K562 (cell line): ENCODE measurements at regions not wholly inside any gene's neighbourhood (a gene's known extent, or its start where the extent isn't known, plus 50 kb on each side); places are given as distances from the start of the nearest gene placed in this dataset.

ENCODE experiments used
- BRD9 ChIP-seq: fragments of 450-650 bp; IDR thresholded peaks from 2 replicates; pipeline ENCODE4 v1.6.1; 2018; ENCODE audit warnings: low read depth; ENCODE audit not compliant: partially characterized antibody
- CBX8 ChIP-seq: fragments of 200-600 bp; sonication (generic); IDR thresholded peaks from 2 replicates; pipeline ENCODE4 v1.6.1; 2012; ENCODE audit warnings: borderline replicate concordance, mixed run types, low read depth, mild to moderate bottlenecking, moderate library complexity, mixed read lengths, low read length, control low read depth, inconsistent platforms; ENCODE audit not compliant: poor library complexity, severe bottlenecking; ENCODE audit errors: extremely low read depth
- HMG20B ChIP-seq: fragments of 250-450 bp; sonication (Bioruptor Pico); IDR thresholded peaks from 2 replicates; pipeline ENCODE4 v1.5.0; 2021; ENCODE audit warnings: mild to moderate bottlenecking
- JUND ChIP-seq, 2 experiments: IDR thresholded peaks; 2 replicates in 1 of 2; 3 replicates in 1 of 2; pipeline ENCODE4 v1.6.1; 2011; ENCODE audit warnings: borderline replicate concordance in 2 of 2, low read depth in 2 of 2, low read length in 2 of 2, improper control_type of control experiment in 1 of 2, missing biosample characterization in 1 of 2, missing genetic modification characterization in 1 of 2, missing genetic modification reagents in 1 of 2
- SIRT6 ChIP-seq: IDR thresholded peaks from one replicate; pipeline ENCODE4 v1.6.1; 2012; ENCODE audit warnings: low read depth, mild to moderate bottlenecking, control low read depth, inconsistent platforms, low read length, moderate library complexity
- SIX5 ChIP-seq, 2 experiments: IDR thresholded peaks; 2 replicates each; pipeline ENCODE4 v1.6.1; 2011; ENCODE audit warnings: low read length in 2 of 2, borderline replicate concordance in 1 of 2, low read depth in 1 of 2, mild to moderate bottlenecking in 1 of 2, moderate library complexity in 1 of 2; ENCODE audit not compliant: insufficient read depth in 1 of 2
- ZNF12 ChIP-seq: sonication (generic); formaldehyde crosslinking; IDR thresholded peaks from 2 replicates; pipeline ENCODE4 v1.4.0; 2020; ENCODE audit warnings: mild to moderate bottlenecking, missing genetic modification reagents
- TF ChIP-seq, protein P1 (sequence below): fragments of 250-450 bp; sonication (Bioruptor Pico); IDR thresholded peaks from 2 replicates; pipeline ENCODE4 v1.5.0; 2020; ENCODE audit warnings: mild to moderate bottlenecking, borderline replicate concordance
- TF ChIP-seq, protein P2 (sequence below): sonication (generic); formaldehyde crosslinking; IDR thresholded peaks from 2 replicates; pipeline ENCODE4 v1.9.0; 2022; ENCODE audit warnings: mild to moderate bottlenecking, missing genetic modification reagents

DNA sequence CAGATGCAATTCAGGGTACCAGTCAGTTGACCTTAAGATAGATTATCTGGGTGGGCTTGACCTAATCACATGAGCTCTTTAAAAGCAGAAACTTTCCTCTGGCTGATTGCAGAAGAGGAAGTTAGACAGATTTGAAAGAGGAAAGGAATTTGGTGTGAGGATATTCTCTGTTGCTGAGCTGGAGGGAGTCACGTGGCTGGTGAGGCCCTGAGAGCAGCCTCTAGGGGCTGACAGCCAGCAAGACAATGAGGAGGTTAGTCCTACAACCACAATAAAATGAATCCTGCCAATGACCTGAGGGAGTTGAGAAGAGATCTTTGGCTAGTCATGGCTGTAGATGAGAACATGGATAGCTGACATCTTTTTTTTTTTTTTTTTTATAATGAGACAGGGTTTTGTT lies 87.0 kb upstream of the B3GAT2 start:
- TF ChIP-seq BRD9 (no peak), SIRT6 (no peak), ZNF12 (CRISPR knock-in tag) (no peak), JUND (IDR thresholded peaks at IDR 0.05; ENCODE audit: borderline replicate concordance, low read depth, low read length) (no peak), JUND (tag; IDR thresholded peaks at IDR 0.05; ENCODE audit: borderline replicate concordance, low read depth, low read length) (no peak), HMG20B (CRISPR knock-in tag) (no peak), SIX5 (IDR thresholded peaks at IDR 0.05; ENCODE audit: borderline replicate concordance in 1 of 2, insufficient read depth in 1 of 2, low read depth in 1 of 2, low read length in 2 of 2) (no peak), CBX8 (no peak)
- TF ChIP-seq, protein P1, sequence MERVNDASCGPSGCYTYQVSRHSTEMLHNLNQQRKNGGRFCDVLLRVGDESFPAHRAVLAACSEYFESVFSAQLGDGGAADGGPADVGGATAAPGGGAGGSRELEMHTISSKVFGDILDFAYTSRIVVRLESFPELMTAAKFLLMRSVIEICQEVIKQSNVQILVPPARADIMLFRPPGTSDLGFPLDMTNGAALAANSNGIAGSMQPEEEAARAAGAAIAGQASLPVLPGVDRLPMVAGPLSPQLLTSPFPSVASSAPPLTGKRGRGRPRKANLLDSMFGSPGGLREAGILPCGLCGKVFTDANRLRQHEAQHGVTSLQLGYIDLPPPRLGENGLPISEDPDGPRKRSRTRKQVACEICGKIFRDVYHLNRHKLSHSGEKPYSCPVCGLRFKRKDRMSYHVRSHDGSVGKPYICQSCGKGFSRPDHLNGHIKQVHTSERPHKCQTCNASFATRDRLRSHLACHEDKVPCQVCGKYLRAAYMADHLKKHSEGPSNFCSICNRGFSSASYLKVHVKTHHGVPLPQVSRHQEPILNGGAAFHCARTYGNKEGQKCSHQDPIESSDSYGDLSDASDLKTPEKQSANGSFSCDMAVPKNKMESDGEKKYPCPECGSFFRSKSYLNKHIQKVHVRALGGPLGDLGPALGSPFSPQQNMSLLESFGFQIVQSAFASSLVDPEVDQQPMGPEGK (CRISPR knock-in tag) = no peak
- TF ChIP-seq, protein P2, sequence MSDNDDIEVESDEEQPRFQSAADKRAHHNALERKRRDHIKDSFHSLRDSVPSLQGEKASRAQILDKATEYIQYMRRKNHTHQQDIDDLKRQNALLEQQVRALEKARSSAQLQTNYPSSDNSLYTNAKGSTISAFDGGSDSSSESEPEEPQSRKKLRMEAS (CRISPR knock-in tag) = no peak
